ENCODE measurements at regions not wholly inside any gene's neighbourhood (a gene's known extent, or its start where the extent isn't known, plus 50 kb on each side); places are given as distances from the start of the nearest gene placed in this dataset.
A peak's percentile ranks its signal among the peaks of the same experiment; 100 is the strongest.
"Not testable (repeated sequence)": the region's sequence is repeated elsewhere in the genome, so short reads cannot be mapped to it uniquely, and the experiment has no call there.

- DNase-seq; CTCF ChIA-PET; H3K9me3 Mint-ChIP-seq; POLR2A ChIA-PET; H3K4me3 ChIP-seq (ENCODE audit: low read length); H3K9me3 ChIP-seq (ENCODE audit: low read length); H3K27me3 ChIP-seq (ENCODE audit: insufficient read depth, low read length, poor library complexity, severe bottlenecking); H3K27ac ChIP-seq (ENCODE audit: low read depth, low read length); H3K4me1 ChIP-seq (ENCODE audit: insufficient read depth, low read length); H3K27me3 Mint-ChIP-seq; H3K4me3 Mint-ChIP-seq; H3K36me3 ChIP-seq (ENCODE audit: insufficient read depth, low read length): not testable (repeated sequence)
- peak overlapping the region in 1 of 8 donors; percentile 36 for H3K27ac Mint-ChIP-seq
- peaks cover 26 to 51% (median 45%) of the 10 kb centered on the region in 3 donors for H3K4me1 Mint-ChIP-seq
- peaks cover 0 to 21% (median 2%) of the 10 kb centered on the region in 3 donors for H3K36me3 Mint-ChIP-seq
Observed at GRCh38 chr16:29578898-29579297, 72.7 kb upstream of the NPIPB12 start.

DNA sequence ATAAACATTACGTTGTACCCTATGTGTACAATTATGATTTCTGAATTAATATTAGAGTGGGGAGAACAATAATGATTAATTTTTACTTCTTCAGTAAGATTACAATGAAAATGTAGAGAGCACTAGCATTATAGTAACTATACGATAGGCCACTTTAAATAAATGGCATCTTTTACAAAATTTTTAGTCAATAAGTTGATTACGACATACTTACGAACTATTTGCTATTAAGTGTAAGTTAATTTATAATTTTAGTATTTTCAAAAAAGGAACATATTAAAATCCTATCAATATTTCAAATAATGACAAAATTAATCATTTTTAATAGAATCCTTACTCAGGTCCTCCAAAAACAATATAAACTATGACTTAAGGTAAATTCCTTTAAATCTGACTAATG, 75.6 kb upstream of the NPIPB12 start:
- H3K27me3 Mint-ChIP-seq; DNase-seq; H3K4me3 Mint-ChIP-seq; H3K36me3 ChIP-seq (ENCODE audit: insufficient read depth, low read length); CTCF ChIA-PET; H3K27me3 ChIP-seq (ENCODE audit: insufficient read depth, low read length, poor library complexity, severe bottlenecking); H3K4me3 ChIP-seq (ENCODE audit: low read length); H3K27ac ChIP-seq (ENCODE audit: low read depth, low read length); H3K4me1 ChIP-seq (ENCODE audit: insufficient read depth, low read length); H3K9me3 Mint-ChIP-seq; H3K9me3 ChIP-seq (ENCODE audit: low read length); POLR2A ChIA-PET: not testable (repeated sequence)
- Mint-ChIP-seq H3K27ac (peak overlapping the region in 1 of 8 donors; percentile 74), H3K36me3 (peaks cover 0 to 18% (median 2%) of the 10 kb centered on the region in 3 donors), H3K4me1 (peaks cover 32 to 55% (median 49%) of the 10 kb centered on the region in 3 donors)

GRCh38 chr16:29591919-29592318, 71.1 kb upstream of the SPN start:
- not testable (repeated sequence) for H3K27ac ChIP-seq (ENCODE audit: low read depth, low read length)
- H3K27ac Mint-ChIP-seq = peak overlapping the region in 3 of 8 donors; percentile 35 to 79 (median 63)

DNA sequence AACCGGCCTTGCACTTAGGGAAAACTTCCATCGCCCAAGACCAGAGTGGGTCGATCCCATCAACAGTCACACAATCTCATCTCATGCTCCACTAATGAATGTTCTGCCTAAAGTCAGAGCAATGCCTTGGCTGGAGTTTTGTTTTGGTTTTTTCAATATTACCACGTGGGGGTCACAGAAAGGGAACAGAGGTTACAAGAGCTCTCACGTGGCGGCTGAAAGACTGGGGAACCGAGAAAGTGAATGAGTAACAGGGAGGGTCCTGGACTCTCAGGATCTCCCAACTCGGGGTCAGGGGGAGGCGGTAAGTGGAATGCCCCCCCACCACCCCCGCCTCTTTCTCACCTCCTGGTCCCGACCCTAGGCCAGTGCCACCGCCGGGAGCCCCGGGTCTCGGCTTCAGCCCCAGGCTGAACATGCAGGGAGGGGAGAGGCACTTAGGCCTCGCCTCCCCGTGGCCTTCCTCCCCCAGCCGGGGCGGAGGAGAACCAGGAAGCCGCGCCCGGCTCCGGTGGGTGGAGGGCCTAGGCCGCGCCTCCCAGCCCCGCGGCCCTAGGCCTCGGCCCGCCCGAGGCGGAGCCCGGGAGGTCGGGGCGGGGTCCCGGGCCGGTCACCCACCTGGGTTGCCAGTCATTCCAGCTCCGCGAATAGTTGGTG, 68.7 kb upstream of the SPN start:
- H3K9me3 ChIP-seq (ENCODE audit: low read length); CTCF ChIA-PET; H3K36me3 Mint-ChIP-seq; H3K27me3 Mint-ChIP-seq; H3K27me3 ChIP-seq (ENCODE audit: insufficient read depth, low read length, poor library complexity, severe bottlenecking); H3K36me3 ChIP-seq (ENCODE audit: insufficient read depth, low read length); H3K9me3 Mint-ChIP-seq; H3K27ac ChIP-seq (ENCODE audit: low read depth, low read length); H3K4me3 ChIP-seq (ENCODE audit: low read length): not testable (repeated sequence)
- POLR2A ChIA-PET = interaction anchor here (0.5 to 1.0 kb wide), 4 partner anchors 18 to 1523 kb away, joined by 3 to 11 read pairs (median 6); no protein-coding TSS in a partner anchor
- DNase-seq = peak; percentile 37 to 79 (median 46)
- H3K4me3 Mint-ChIP-seq = peak overlapping the region; percentile 80 to 98 (median 91)
- peaks cover 19 to 41% (median 27%) of the 10 kb centered on the region in 3 donors for H3K4me1 Mint-ChIP-seq
- H3K27ac Mint-ChIP-seq = peak overlapping the region; percentile 81 to 97 (median 90)
- peaks cover 13% of the 10 kb centered on the region for H3K4me1 ChIP-seq (ENCODE audit: insufficient read depth, low read length)

More at GRCh38 chr16:29591919-29592318, 71.1 kb upstream of the SPN start:
- H3K27me3 Mint-ChIP-seq; POLR2A ChIA-PET; CTCF ChIA-PET; H3K4me3 ChIP-seq (ENCODE audit: low read length); H3K9me3 ChIP-seq (ENCODE audit: low read length); H3K9me3 Mint-ChIP-seq; H3K36me3 ChIP-seq (ENCODE audit: insufficient read depth, low read length); H3K27me3 ChIP-seq (ENCODE audit: insufficient read depth, low read length, poor library complexity, severe bottlenecking); DNase-seq: not testable (repeated sequence)
- Mint-ChIP-seq H3K4me1 (peaks cover 28 to 52% (median 30%) of the 10 kb centered on the region in 3 donors), H3K4me3 (peak overlapping the region; percentile 12 to 84 (median 54)), H3K36me3 (peaks cover 0 to 10% (median 0%) of the 10 kb centered on the region in 3 donors)
- peaks cover 11% of the 10 kb centered on the region for H3K4me1 ChIP-seq (ENCODE audit: insufficient read depth, low read length)

DNA sequence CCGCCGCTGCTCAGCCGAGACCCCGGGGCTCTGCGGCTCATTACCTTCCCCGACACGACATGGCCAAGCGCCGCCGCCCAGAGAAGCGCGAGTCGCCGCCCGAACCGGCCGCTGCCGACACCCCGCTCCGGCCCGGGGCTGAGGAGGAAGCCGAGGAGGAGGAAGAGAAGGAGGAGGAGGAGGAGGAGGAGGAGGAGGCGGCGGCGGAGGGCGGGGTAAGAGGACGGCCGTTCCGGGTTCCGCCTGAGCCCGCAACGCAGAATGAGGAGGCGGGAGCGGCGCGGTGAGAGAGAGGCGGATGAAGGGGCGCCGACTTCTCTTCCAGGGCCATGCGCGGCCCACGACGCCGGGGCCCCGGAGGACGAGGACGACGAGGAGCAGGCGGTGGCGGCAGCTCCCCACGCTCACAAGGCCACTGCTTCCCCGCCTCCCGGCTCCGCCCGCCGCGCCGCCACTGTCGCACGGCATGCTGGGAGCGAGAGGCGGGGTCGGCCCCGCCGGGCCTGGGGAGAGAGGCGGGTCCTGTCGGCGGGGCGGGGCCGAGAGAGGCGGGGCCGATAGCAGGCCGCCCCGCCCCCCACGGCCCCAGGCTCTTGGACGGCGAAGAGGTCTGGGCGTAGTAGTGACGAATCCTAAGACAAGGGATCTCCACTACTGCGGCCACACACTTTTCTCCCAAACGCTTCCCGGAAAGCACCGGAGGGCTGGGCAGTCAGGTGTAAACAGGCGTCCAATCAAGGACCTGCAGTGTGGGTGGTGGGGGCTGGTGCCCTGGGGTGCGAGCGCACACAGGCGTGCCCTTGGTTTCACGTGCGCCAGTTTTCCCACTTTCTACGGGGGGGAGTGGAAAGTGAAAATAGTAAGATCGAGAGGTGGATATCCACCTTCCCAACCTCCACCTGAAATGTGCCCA, 67.9 kb upstream of the SPN start:
- H3K27ac ChIP-seq (ENCODE audit: low read depth, low read length) = peak overlapping the region; percentile 33
- H3K9me3 Mint-ChIP-seq; H3K36me3 ChIP-seq (ENCODE audit: insufficient read depth, low read length); H3K9me3 ChIP-seq (ENCODE audit: low read length); H3K36me3 Mint-ChIP-seq; H3K27me3 Mint-ChIP-seq; H3K27me3 ChIP-seq (ENCODE audit: insufficient read depth, low read length, poor library complexity, severe bottlenecking): not testable (repeated sequence)
- H3K4me1 ChIP-seq (ENCODE audit: insufficient read depth, low read length) = peaks cover 16% of the 10 kb centered on the region
- peak overlapping the region; percentile 72 for H3K4me3 ChIP-seq (ENCODE audit: low read length)
- peak; percentile 83 to 94 (median 90) for DNase-seq
- H3K27ac Mint-ChIP-seq = peak overlapping the region; percentile 77 to 92 (median 86)
- H3K4me3 Mint-ChIP-seq = peak overlapping the region; percentile 79 to 94 (median 84)
- CTCF ChIA-PET = interaction anchor here (0.6 kb wide), 1 partner anchor 1667 kb away, joined by 4 read pairs; no protein-coding TSS in a partner anchor
- POLR2A ChIA-PET = interaction anchor here (0.5 to 1.0 kb wide), 5 partner anchors 18 to 1523 kb away, joined by 3 to 11 read pairs (median 7); no protein-coding TSS in a partner anchor
- H3K4me1 Mint-ChIP-seq = peaks cover 23 to 43% (median 29%) of the 10 kb centered on the region in 3 donors

DNA sequence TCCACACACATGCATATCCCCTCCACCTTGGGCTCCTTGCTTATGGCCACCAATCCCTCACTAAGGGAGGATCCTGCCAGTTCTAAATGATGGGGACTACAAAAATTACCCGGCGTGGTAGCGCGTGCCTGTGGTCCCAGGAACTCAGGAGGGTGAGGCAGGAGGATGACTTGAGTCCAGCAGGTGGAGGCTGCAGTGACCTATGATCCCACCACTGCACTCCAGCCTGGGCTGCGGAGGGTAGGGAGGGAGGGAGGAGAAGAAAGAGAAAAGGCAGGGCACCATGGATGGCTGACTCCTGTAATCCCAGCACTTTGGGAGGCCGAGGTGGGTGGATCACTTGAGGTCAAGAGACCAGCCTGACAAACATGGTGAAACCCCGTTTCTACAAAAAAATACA, 66.0 kb upstream of the SPN start:
- H3K36me3 ChIP-seq (ENCODE audit: insufficient read depth, low read length); H3K27me3 Mint-ChIP-seq; DNase-seq; H3K9me3 Mint-ChIP-seq; H3K36me3 Mint-ChIP-seq; CTCF ChIA-PET; H3K9me3 ChIP-seq (ENCODE audit: low read length); H3K4me3 ChIP-seq (ENCODE audit: low read length); H3K27me3 ChIP-seq (ENCODE audit: insufficient read depth, low read length, poor library complexity, severe bottlenecking); H3K27ac ChIP-seq (ENCODE audit: low read depth, low read length): not testable (repeated sequence)
- Mint-ChIP-seq H3K4me3 (peak overlapping the region in 3 of 7 donors; percentile 23 to 74 (median 51)), H3K27ac (peak overlapping the region in 2 of 8 donors; percentile 14 to 33), H3K4me1 (peaks cover 30 to 50% (median 38%) of the 10 kb centered on the region in 3 donors)
- POLR2A ChIA-PET = interaction anchor here (0.6 kb wide), 1 partner anchor 147 kb away, joined by 6 read pairs; no protein-coding TSS in a partner anchor
- peaks cover 22% of the 10 kb centered on the region for H3K4me1 ChIP-seq (ENCODE audit: insufficient read depth, low read length)

GRCh38 chr16:29600111-29601000, 62.7 kb upstream of the SPN start:
- H3K9me3 ChIP-seq (ENCODE audit: low read length); H3K36me3 Mint-ChIP-seq; H3K27me3 Mint-ChIP-seq; H3K36me3 ChIP-seq (ENCODE audit: insufficient read depth, low read length); H3K9me3 Mint-ChIP-seq; H3K27ac ChIP-seq (ENCODE audit: low read depth, low read length); H3K27me3 ChIP-seq (ENCODE audit: insufficient read depth, low read length, poor library complexity, severe bottlenecking); CTCF ChIA-PET: not testable (repeated sequence)
- peak overlapping the region; percentile 87 to 95 (median 93) for H3K27ac Mint-ChIP-seq
- peaks cover 17% of the 10 kb centered on the region for H3K4me1 ChIP-seq (ENCODE audit: insufficient read depth, low read length)
- H3K4me3 Mint-ChIP-seq = peak overlapping the region; percentile 73 to 93 (median 78)
- DNase-seq = peak in 4 of 5 donors; percentile 44 to 77 (median 56)
- H3K4me3 ChIP-seq (ENCODE audit: low read length) = peak overlapping the region; percentile 53
- H3K4me1 Mint-ChIP-seq = peaks cover 35 to 64% (median 42%) of the 10 kb centered on the region in 3 donors
- POLR2A ChIA-PET = interaction anchor here (0.7 to 0.8 kb wide), 2 partner anchors 248 to 752 kb away, joined by 4 to 5 read pairs; no protein-coding TSS in a partner anchor

Data from CD8-positive, alpha-beta memory T cell (primary cell).